Uterus (tissue), 3 donors: ENCODE measurements at regions not wholly inside any gene's neighbourhood (a gene's known extent, or its start where the extent isn't known, plus 50 kb on each side); places are given as distances from the start of the nearest gene placed in this dataset.
A peak's percentile ranks its signal among the peaks of the same experiment; 100 is the strongest.

Experiments used
- DNase-seq, 2 donors: peaks; one replicate each; pipeline ENCODE4 v3.0.0-alpha.2; 2019 to 2020
- H3K27ac ChIP-seq, 2 donors: fragments of 200-600 bp; sonication (generic); 1 replicate in 1 of 2; 2 replicates in 1 of 2; pipeline ENCODE4 v1.5.1; 2016 to 2018
- H3K27me3 ChIP-seq, 2 donors: fragments of 200-600 bp; sonication (generic); one replicate each; pipeline ENCODE4 v1.5.1; 2018 to 2019; ENCODE audit warnings: control low read depth in 1 of 2
- H3K36me3 ChIP-seq, 2 donors: fragments of 200-600 bp; sonication (generic); one replicate each; pipeline ENCODE4 v1.5.1; 2019; ENCODE audit warnings: control low read depth in 1 of 2
- H3K4me1 ChIP-seq, 2 donors: fragments of 200-600 bp; sonication (generic); one replicate each; pipeline ENCODE4 v1.5.1; 2018 to 2019; ENCODE audit warnings: control low read depth in 1 of 2
- H3K4me3 ChIP-seq, 2 donors: fragments of 200-600 bp; sonication (generic); 1 replicate in 1 of 2; 2 replicates in 1 of 2; pipeline ENCODE4 v1.5.1; 2018 to 2019; ENCODE audit warnings: mild to moderate bottlenecking in 1 of 2
- H3K9me3 ChIP-seq, 2 donors: fragments of 200-600 bp; sonication (generic); one replicate each; pipeline ENCODE4 v1.5.1; 2019; ENCODE audit warnings: control low read depth in 1 of 2
- POLR2A ChIP-seq, 2 donors: fragments of 450-650 bp; IDR thresholded peaks; one replicate each; pipeline ENCODE4 v1.6.1; 2016; ENCODE audit warnings: antibody characterized with exemption in 2 of 2, mild to moderate bottlenecking in 1 of 2, moderate library complexity in 1 of 2
- intact Hi-C: fragments of 100-400 bp; cut with DNase I; formaldehyde crosslinking; loops from one replicate; pipeline ENCODE4 v1.15.1; 2023; ENCODE audit warnings: low total_unique reads
- TF ChIP-seq, protein P1 (sequence below), 4 experiments: fragments of 200-600 bp in 2 of 4; fragments of 450-650 bp in 2 of 4; sonication (generic) in 2 of 4; IDR thresholded peaks; one replicate each; pipeline ENCODE4 v1.5.1; 2016 to 2019; ENCODE audit warnings: antibody characterized with exemption in 4 of 4, mild to moderate bottlenecking in 2 of 4, moderate library complexity in 1 of 4
- donor health status: DM: yes; HTN: yes; CAD: no.

DNA sequence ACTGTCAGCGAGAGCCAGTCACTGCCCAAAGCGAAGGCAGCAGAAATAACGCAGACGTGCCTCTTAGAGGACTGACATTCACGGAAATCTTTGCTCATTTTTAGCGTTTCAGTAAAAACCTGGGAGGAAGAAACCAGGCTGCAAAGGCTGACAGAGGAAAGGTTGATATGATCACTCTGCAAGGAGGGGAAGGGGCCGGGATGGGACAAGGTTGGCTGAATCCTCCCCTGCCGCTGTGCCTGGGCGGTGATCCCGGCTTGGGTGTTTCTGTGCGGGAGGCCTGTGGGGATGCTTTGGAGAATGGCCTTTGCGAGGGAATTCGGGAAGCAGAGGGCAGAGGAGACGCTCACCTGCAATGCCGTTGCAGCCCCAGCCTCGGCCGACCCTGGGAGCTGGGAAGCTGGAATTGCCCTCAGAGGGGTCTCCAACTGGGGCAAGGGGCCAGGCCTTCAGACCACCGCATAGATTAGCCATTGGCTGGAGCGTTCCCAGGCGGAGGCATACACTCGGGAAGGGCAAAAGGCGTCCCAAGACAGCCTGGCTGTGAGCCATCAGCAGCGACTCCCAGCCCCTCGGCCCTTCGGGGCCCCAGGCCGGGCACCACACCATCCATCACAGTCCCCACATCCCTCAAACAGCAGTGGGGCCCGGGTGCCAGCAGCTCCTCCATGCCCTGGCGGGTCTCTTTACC, 111.7 kb upstream of the GPC1 start:
- no peak overlapping the region for H3K4me3 ChIP-seq
- no peaks in the 10 kb centered on the region for H3K36me3 ChIP-seq
- H3K9me3 ChIP-seq = no peaks in the 10 kb centered on the region
- no peak for TF ChIP-seq POLR2A (IDR thresholded peaks at IDR 0.05)
- TF ChIP-seq, protein P1, sequence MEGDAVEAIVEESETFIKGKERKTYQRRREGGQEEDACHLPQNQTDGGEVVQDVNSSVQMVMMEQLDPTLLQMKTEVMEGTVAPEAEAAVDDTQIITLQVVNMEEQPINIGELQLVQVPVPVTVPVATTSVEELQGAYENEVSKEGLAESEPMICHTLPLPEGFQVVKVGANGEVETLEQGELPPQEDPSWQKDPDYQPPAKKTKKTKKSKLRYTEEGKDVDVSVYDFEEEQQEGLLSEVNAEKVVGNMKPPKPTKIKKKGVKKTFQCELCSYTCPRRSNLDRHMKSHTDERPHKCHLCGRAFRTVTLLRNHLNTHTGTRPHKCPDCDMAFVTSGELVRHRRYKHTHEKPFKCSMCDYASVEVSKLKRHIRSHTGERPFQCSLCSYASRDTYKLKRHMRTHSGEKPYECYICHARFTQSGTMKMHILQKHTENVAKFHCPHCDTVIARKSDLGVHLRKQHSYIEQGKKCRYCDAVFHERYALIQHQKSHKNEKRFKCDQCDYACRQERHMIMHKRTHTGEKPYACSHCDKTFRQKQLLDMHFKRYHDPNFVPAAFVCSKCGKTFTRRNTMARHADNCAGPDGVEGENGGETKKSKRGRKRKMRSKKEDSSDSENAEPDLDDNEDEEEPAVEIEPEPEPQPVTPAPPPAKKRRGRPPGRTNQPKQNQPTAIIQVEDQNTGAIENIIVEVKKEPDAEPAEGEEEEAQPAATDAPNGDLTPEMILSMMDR (IDR thresholded peaks at IDR 0.05) = no peak
- no peaks in the 10 kb centered on the region for H3K4me1 ChIP-seq
- no peaks in the 10 kb centered on the region for H3K27me3 ChIP-seq
- no peak overlapping the region for H3K27ac ChIP-seq
- no peak for DNase-seq
- intact Hi-C loops = no loop called here

- Histone ChIP-seq H3K27me3 (no peaks in the 10 kb centered on the region), H3K4me3 (no peak overlapping the region), H3K4me1 (no peaks in the 10 kb centered on the region), H3K27ac (no peak overlapping the region), H3K9me3 (no peaks in the 10 kb centered on the region), H3K36me3 (no peaks in the 10 kb centered on the region)
- TF ChIP-seq, protein P1 (IDR thresholded peaks at IDR 0.05) = no peak
- no peak for TF ChIP-seq POLR2A (IDR thresholded peaks at IDR 0.05)
- intact Hi-C loops = no loop called here
- no peak for DNase-seq
Measured at GRCh38 chr2:240324312-240325015, 111.0 kb upstream of the GPC1 start.

DNA sequence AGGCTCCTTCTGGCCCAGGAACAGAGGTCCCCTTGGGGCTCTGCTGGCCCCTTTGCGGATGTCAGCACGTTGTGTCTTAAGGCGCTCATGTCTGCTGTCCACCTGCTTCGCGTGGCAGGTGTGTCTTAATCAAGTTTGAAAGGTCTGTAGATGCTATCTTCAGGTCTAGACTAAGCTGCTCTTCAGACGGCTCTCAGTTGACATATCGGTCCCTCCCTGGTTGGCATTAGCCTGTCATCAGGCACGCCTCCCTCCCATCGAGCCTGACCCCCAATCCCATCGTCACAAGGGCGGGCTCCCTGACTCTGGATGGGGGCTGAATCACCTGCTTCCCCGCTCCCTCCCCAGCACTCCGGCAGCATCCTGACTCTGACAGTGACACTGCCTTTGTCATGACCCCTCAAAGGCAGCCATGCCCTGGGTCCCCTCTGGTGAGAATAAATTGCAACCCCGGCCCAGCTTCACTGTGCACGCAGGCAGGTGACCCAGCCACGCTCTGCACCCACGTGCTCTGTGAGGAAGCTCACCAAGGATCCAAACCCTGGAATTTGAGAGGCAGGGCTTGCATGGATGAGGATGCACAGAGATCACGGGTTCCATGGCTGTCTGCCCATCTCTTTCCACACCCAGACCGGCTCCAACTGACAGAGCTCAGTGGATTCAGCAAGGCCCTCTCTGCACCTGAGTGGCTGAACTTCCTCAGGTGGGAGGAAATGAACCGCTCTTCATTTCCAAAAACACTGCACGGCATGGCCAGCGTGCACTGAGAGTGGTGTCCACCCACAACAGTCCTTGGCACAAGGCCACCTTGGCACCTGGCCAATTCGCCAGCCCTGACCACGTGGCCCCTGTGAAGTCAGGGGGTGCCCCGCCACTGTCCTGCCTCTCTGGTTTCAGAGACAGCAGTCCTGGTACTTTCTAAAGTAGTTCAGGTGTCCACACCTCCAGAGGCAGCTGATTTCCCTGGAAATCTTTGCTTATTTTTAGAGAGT, 110.2 kb upstream of the GPC1 start:
- H3K27me3 ChIP-seq = no peaks in the 10 kb centered on the region
- DNase-seq = peak in 1 of 2 donors; percentile 30

DNA sequence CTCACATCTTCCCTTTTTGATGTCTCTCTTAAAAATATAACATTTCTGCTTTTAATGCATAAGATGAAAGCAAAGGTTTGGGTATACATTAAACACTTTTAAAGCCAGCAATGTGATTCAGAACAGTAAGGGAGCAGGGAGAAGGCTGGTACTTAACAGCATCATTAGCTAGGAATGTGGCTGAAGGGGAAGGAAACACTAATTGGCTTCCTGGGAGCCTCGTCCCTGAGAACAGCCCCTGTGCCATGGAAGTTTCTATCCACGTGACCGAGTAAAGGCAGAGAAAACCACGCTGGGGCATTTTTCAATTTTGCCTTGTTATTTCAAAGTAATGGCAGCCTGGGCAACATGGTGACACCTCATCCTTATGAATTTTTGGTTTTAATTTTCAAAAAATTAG, 109.2 kb upstream of the GPC1 start:
- intact Hi-C loops = no loop called here
- TF ChIP-seq, protein P1 (IDR thresholded peaks at IDR 0.05) = no peak
- no peak for TF ChIP-seq POLR2A (IDR thresholded peaks at IDR 0.05)
- Histone ChIP-seq H3K36me3 (no peaks in the 10 kb centered on the region), H3K4me3 (no peak overlapping the region), H3K4me1 (no peaks in the 10 kb centered on the region), H3K27ac (no peak overlapping the region), H3K9me3 (no peaks in the 10 kb centered on the region), H3K27me3 (no peaks in the 10 kb centered on the region)
- DNase-seq = no peak

More for the DNA sequence above, 110.2 kb upstream of the GPC1 start:
- TF ChIP-seq POLR2A (IDR thresholded peaks at IDR 0.05) = no peak
- TF ChIP-seq, protein P1 (IDR thresholded peaks at IDR 0.05) = no peak
- Histone ChIP-seq H3K9me3 (no peaks in the 10 kb centered on the region), H3K36me3 (no peaks in the 10 kb centered on the region), H3K27ac (no peak overlapping the region), H3K4me3 (no peak overlapping the region), H3K4me1 (no peaks in the 10 kb centered on the region)
- intact Hi-C loops = no loop called here
